HFFc6 (cell line): ENCODE measurements at regions not wholly inside any gene's neighbourhood (a gene's known extent, or its start where the extent isn't known, plus 50 kb on each side); places are given as distances from the start of the nearest gene placed in this dataset.

Experiments used
- DNase-seq: peaks from one replicate; pipeline ENCODE4 v3.0.0-alpha.2; 2018
- H3K27ac Mint-ChIP-seq: 2 replicates; pipeline ENCODE4 v1.8.0; 2020; ENCODE audit warnings: mild to moderate bottlenecking, mixed read lengths
- H3K27me3 Mint-ChIP-seq: 2 replicates; pipeline ENCODE4 v1.8.0; 2021; ENCODE audit warnings: mild to moderate bottlenecking, moderate library complexity, mixed read lengths; ENCODE audit not compliant: insufficient read depth
- H3K36me3 Mint-ChIP-seq: 2 replicates; pipeline ENCODE4 v1.8.0; 2021; ENCODE audit warnings: low read depth, mixed read lengths
- H3K4me1 Mint-ChIP-seq: 2 replicates; pipeline ENCODE4 v1.8.0; 2020; ENCODE audit warnings: low read depth, mixed read lengths
- H3K4me3 Mint-ChIP-seq: 2 replicates; pipeline ENCODE4 v1.8.0; 2020; ENCODE audit warnings: mild to moderate bottlenecking, moderate library complexity, mixed read lengths
- H3K9me3 Mint-ChIP-seq: 2 replicates; pipeline ENCODE4 v1.8.0; 2020; ENCODE audit warnings: mild to moderate bottlenecking, mixed read lengths
- TF ChIP-seq, protein P1 (sequence below): fragments of 200-600 bp; sonication (generic); IDR thresholded peaks from 2 replicates; pipeline ENCODE4 v1.5.0; 2021; ENCODE audit warnings: antibody characterized with exemption, mild to moderate bottlenecking

DNA sequence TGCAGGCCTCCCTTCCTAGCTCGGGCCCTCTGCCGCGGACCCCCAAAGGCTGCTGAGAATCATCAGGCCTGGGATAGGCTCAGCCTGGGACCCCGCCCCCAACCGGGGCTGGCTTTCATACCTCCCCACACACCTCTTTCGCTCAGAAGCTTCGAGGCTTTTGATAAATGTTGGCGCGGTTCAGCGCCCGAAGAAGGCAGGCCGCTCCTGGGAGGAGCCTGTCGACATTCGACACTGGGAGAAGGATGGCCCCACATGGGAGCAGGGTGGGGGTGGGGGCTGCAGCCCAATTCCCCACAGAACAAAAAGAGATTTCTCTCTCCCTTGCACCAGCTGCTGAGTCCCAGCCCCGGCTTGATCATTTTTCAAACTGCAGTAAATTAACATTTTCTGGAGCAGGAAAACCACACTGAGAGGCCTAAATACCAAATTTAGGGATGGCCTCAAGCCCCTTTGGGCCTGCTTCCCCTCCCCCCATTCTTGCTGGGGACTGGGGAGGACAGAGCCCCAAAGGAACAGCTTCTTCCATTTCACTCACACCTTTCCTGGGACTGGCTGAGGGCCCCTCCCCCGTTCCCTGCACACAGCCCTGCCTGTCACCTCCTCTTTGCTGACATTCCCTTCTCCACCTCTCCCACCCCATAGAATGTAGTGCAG, 112.9 kb upstream of the PJA1 start:
- Mint-ChIP-seq H3K36me3 (no peaks in the 10 kb centered on the region), H3K27me3 (peaks cover 19% of the 10 kb centered on the region), H3K4me1 (no peaks in the 10 kb centered on the region), H3K9me3 (no peaks in the 10 kb centered on the region), H3K27ac (no peak overlapping the region), H3K4me3 (no peak overlapping the region)
- no peak for DNase-seq
- TF ChIP-seq, protein P1, sequence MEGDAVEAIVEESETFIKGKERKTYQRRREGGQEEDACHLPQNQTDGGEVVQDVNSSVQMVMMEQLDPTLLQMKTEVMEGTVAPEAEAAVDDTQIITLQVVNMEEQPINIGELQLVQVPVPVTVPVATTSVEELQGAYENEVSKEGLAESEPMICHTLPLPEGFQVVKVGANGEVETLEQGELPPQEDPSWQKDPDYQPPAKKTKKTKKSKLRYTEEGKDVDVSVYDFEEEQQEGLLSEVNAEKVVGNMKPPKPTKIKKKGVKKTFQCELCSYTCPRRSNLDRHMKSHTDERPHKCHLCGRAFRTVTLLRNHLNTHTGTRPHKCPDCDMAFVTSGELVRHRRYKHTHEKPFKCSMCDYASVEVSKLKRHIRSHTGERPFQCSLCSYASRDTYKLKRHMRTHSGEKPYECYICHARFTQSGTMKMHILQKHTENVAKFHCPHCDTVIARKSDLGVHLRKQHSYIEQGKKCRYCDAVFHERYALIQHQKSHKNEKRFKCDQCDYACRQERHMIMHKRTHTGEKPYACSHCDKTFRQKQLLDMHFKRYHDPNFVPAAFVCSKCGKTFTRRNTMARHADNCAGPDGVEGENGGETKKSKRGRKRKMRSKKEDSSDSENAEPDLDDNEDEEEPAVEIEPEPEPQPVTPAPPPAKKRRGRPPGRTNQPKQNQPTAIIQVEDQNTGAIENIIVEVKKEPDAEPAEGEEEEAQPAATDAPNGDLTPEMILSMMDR = no peak

DNA sequence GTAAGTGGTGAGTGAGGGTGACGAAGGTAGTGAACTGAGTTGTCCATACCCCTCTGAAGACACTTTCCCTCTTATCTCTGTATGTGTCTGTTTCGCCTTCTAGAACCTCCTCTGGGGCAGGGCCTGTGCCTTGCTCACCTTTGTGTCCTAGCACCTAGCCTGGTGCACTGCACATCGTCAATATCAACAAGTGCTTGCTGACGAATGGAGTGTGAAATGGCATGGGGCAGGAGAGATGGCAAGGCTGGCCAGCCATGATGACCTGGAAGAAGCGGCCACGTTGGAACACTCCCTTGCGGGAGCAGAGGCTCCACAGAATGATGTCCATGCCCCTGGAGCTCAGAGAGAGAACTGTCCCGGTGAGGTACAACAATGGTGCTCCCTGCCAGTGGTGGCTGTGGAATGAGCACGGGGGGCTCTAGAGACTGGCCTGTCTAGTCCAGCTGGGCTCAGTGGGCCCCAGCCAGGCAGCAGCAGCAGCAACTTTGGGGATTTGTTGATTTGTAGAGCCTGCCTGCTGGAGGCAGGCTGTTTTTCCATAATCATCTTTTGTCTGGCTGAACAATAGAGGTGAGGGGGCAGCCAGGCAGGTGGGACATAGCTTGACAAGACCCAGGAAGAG, 112.2 kb upstream of the PJA1 start:
- H3K27ac Mint-ChIP-seq = no peak overlapping the region

DNA sequence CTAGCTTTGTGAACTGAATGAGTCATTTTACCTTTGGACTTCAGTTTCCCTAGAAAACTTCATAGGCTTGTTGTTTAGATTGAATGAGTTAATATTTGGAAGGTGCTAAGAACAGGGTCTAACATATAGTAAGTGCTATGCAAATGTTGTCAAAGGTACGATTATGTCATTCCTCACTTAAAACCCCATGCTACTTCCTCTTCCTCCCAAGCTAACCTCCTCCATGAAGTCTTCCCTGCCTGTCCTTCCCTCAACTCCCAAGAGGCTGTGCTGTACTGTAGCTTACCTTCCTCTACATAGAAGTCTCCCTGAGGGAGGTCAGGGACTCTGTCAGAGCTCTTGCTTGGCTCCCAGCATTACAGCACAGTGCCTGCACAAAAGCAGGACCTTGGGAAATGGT, 103.4 kb upstream of the PJA1 start:
- H3K36me3 Mint-ChIP-seq = no peaks in the 10 kb centered on the region
- H3K9me3 Mint-ChIP-seq = no peaks in the 10 kb centered on the region
- H3K4me3 Mint-ChIP-seq = no peak overlapping the region
- TF ChIP-seq, protein P1 = no peak
- no peak for DNase-seq
- H3K4me1 Mint-ChIP-seq = no peaks in the 10 kb centered on the region
- H3K27me3 Mint-ChIP-seq = peaks cover 6% of the 10 kb centered on the region
- no peak overlapping the region for H3K27ac Mint-ChIP-seq

More for the DNA sequence above, 112.2 kb upstream of the PJA1 start:
- DNase-seq = no peak
- Mint-ChIP-seq H3K4me1 (no peaks in the 10 kb centered on the region), H3K27me3 (peaks cover 19% of the 10 kb centered on the region), H3K9me3 (no peaks in the 10 kb centered on the region), H3K4me3 (no peak overlapping the region), H3K36me3 (no peaks in the 10 kb centered on the region)
- TF ChIP-seq, protein P1 = no peak

DNA sequence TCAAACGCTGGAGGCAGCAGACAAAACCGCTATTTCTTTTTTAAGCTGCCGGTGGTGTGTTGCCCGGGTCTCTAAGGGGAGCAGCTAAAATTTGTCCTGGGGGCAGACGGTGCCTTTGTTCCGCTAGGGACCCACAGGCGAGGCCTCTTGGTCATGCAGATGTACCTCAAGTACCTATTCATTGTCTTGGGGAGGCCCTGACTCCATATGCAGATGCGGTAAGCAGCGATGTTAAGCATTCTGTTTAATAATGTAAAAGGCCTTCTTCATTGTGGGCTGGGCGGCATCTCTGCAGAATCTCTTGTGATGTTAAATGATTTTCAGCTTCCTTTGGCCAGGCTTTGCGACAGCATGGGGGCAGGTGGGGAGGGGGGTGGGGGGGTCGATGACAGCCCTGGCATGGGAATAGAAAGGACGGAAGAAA, 98.9 kb upstream of the PJA1 start:
- DNase-seq = no peak
- no peaks in the 10 kb centered on the region for H3K9me3 Mint-ChIP-seq
- H3K27me3 Mint-ChIP-seq = peaks cover 17% of the 10 kb centered on the region
- H3K4me3 Mint-ChIP-seq = no peak overlapping the region
- TF ChIP-seq, protein P1 = no peak
- H3K27ac Mint-ChIP-seq = no peak overlapping the region
- no peaks in the 10 kb centered on the region for H3K4me1 Mint-ChIP-seq
- no peaks in the 10 kb centered on the region for H3K36me3 Mint-ChIP-seq

DNA sequence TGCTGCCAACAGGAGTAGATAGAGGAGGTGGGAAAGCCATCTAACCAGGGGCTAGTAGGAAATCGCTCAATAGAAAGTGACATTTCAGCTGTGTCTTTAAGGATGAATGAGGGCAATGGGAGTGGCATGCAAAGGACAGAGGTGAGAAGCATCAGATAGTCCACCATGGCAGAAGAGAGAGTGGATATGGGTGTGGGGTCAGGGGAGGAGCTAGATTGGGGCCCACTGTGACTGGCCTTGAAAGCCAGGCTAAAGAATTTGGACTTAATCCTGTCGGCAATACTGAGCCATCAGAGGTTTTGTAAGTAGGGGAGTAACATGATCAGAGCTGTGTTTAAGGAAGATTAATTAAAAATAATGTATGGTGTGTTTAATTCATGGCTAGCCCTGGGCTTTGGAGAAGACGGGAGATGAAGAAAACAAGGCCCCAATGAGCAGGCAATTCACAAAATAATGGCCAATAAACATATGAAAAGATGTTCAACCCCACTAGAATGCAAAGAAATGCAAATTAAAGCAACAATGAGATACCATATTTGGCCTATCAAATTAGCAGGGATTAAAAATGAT, 98.1 kb upstream of the PJA1 start:
- Mint-ChIP-seq H3K4me3 (no peak overlapping the region), H3K27ac (no peak overlapping the region), H3K9me3 (no peaks in the 10 kb centered on the region), H3K36me3 (no peaks in the 10 kb centered on the region), H3K27me3 (peaks cover 17% of the 10 kb centered on the region), H3K4me1 (no peaks in the 10 kb centered on the region)
- TF ChIP-seq, protein P1 = no peak
- DNase-seq = no peak
